ENCODE measurements at regions not wholly inside any gene's neighbourhood (a gene's known extent, or its start where the extent isn't known, plus 50 kb on each side); places are given as distances from the start of the nearest gene placed in this dataset.

GRCh38 chr6:156110249-156110648, 654.6 kb upstream of the NOX3 start:
- Histone ChIP-seq H3K36me3 (ENCODE audit: control insufficient read depth, insufficient read depth, low read length) (no peaks in the 10 kb centered on the region), H3K4me3 (ENCODE audit: low read length) (no peak overlapping the region), H3K4me1 (ENCODE audit: control insufficient read depth, insufficient read depth, low read length) (no peaks in the 10 kb centered on the region), H3K9me3 (ENCODE audit: control insufficient read depth, low read depth, low read length) (no peaks in the 10 kb centered on the region), H3K27me3 (ENCODE audit: control insufficient read depth, insufficient read depth, low read length) (no peaks in the 10 kb centered on the region), H3K27ac (ENCODE audit: low read length) (no peak overlapping the region)
- 100% methylated on average over 1 of the region's 2 CpGs for WGBS (ENCODE audit: insufficient coverage, low lambda C conversion rate)
- DNase-seq: no peak

GRCh38 chr6:156109713-156110112, 654.1 kb upstream of the NOX3 start:
- no peak overlapping the region for H3K27ac ChIP-seq (ENCODE audit: low read length)
- DNase-seq: no peak
- no peaks in the 10 kb centered on the region for H3K4me1 ChIP-seq (ENCODE audit: control insufficient read depth, insufficient read depth, low read length)
- no CpG with 5 or more reads among the region's 1 CpG for WGBS (ENCODE audit: insufficient coverage, low lambda C conversion rate)
- no peaks in the 10 kb centered on the region for H3K9me3 ChIP-seq (ENCODE audit: control insufficient read depth, low read depth, low read length)
- no peaks in the 10 kb centered on the region for H3K36me3 ChIP-seq (ENCODE audit: control insufficient read depth, insufficient read depth, low read length)
- H3K27me3 ChIP-seq (ENCODE audit: control insufficient read depth, insufficient read depth, low read length): no peaks in the 10 kb centered on the region
- H3K4me3 ChIP-seq (ENCODE audit: low read length): no peak overlapping the region

DNA sequence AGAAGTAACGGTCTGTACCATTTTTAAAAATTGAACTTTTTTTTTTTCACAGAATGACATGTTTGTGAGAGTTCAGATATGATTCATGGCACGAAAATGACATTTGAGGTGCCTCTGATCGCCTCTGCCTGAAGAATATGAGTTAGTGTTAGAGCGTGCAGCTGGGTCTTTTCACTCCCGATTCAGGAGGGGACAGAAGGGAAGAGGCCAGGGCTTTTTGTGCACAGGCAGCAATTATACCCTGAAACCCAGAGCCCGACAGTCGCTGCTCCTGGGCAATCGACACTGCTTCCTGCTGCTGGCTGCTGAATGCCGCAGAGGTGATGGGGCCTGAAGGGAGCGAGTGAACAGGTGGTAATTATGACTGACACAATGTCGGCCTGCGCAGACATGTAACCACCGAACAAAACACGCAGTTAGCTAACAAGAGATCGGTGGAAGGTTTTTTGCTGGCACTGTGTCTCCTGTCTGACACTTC, 652.0 kb upstream of the NOX3 start:
- DNase-seq: no peak
- H3K4me1 ChIP-seq (ENCODE audit: control insufficient read depth, insufficient read depth, low read length): no peaks in the 10 kb centered on the region
- H3K27ac ChIP-seq (ENCODE audit: low read length): no peak overlapping the region
- H3K36me3 ChIP-seq (ENCODE audit: control insufficient read depth, insufficient read depth, low read length): no peaks in the 10 kb centered on the region
- H3K9me3 ChIP-seq (ENCODE audit: control insufficient read depth, low read depth, low read length): no peaks in the 10 kb centered on the region
- H3K4me3 ChIP-seq (ENCODE audit: low read length): no peak overlapping the region
- WGBS (ENCODE audit: insufficient coverage, low lambda C conversion rate): 100% methylated on average over 1 of the region's 15 CpGs
- no peaks in the 10 kb centered on the region for H3K27me3 ChIP-seq (ENCODE audit: control insufficient read depth, insufficient read depth, low read length)

GRCh38 chr6:156102129-156102528, 646.5 kb upstream of the NOX3 start:
- Histone ChIP-seq H3K9me3 (ENCODE audit: control insufficient read depth, low read depth, low read length) (no peaks in the 10 kb centered on the region), H3K36me3 (ENCODE audit: control insufficient read depth, insufficient read depth, low read length) (no peaks in the 10 kb centered on the region), H3K4me3 (ENCODE audit: low read length) (no peak overlapping the region), H3K4me1 (ENCODE audit: control insufficient read depth, insufficient read depth, low read length) (no peaks in the 10 kb centered on the region), H3K27me3 (ENCODE audit: control insufficient read depth, insufficient read depth, low read length) (no peaks in the 10 kb centered on the region), H3K27ac (ENCODE audit: low read length) (no peak overlapping the region)
- DNase-seq: no peak
- whole genome bisulfite sequencing (ENCODE audit: insufficient coverage, low lambda C conversion rate): no CpG with 5 or more reads among the region's 3 CpGs

DNA sequence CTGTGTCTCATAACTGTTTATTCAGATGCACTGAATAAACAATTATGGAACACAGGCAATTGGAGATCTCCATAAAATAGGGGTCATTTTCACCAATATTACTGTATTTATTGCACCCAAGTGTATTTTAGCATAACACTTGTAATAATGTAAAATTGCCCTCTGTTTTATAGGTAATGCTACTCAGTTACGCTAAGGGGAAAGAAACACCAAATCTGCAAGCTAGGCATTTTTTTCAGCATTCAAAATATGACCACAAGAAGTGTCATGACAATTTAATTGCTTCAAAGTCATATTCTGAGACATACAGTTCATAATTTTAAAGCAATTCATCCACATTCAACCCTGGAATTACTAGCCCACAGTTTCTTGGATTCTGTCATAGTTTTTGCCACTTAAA, 643.2 kb upstream of the NOX3 start:
- Histone ChIP-seq H3K4me1 (ENCODE audit: control insufficient read depth, insufficient read depth, low read length) (no peaks in the 10 kb centered on the region), H3K27ac (ENCODE audit: low read length) (no peak overlapping the region), H3K4me3 (ENCODE audit: low read length) (no peak overlapping the region), H3K36me3 (ENCODE audit: control insufficient read depth, insufficient read depth, low read length) (no peaks in the 10 kb centered on the region), H3K9me3 (ENCODE audit: control insufficient read depth, low read depth, low read length) (no peaks in the 10 kb centered on the region), H3K27me3 (ENCODE audit: control insufficient read depth, insufficient read depth, low read length) (no peaks in the 10 kb centered on the region)
- 100% methylated on average over 1 of the region's 1 CpG for WGBS (ENCODE audit: insufficient coverage, low lambda C conversion rate)
- DNase-seq: no peak

- DNase-seq: no peak
- H3K27me3 ChIP-seq (ENCODE audit: control insufficient read depth, insufficient read depth, low read length): no peaks in the 10 kb centered on the region
- H3K27ac ChIP-seq (ENCODE audit: low read length): no peak overlapping the region
These were observed 631.8 kb upstream of the NOX3 start for GRCh38 chr6:156087487-156087886.

GRCh38 chr6:156082012-156082411, 626.4 kb upstream of the NOX3 start:
- 80% methylated on average over 1 of the region's 3 CpGs for WGBS (ENCODE audit: insufficient coverage, low lambda C conversion rate)
- no peak overlapping the region for H3K27ac ChIP-seq (ENCODE audit: low read length)
- DNase-seq: no peak
- no peaks in the 10 kb centered on the region for H3K27me3 ChIP-seq (ENCODE audit: control insufficient read depth, insufficient read depth, low read length)
- H3K9me3 ChIP-seq (ENCODE audit: control insufficient read depth, low read depth, low read length): no peaks in the 10 kb centered on the region
- no peaks in the 10 kb centered on the region for H3K4me1 ChIP-seq (ENCODE audit: control insufficient read depth, insufficient read depth, low read length)
- H3K36me3 ChIP-seq (ENCODE audit: control insufficient read depth, insufficient read depth, low read length): no peaks in the 10 kb centered on the region
- H3K4me3 ChIP-seq (ENCODE audit: low read length): no peak overlapping the region

More at GRCh38 chr6:156087487-156087886, 631.8 kb upstream of the NOX3 start:
- Histone ChIP-seq H3K36me3 (ENCODE audit: control insufficient read depth, insufficient read depth, low read length) (no peaks in the 10 kb centered on the region), H3K9me3 (ENCODE audit: control insufficient read depth, low read depth, low read length) (peaks cover 8% of the 10 kb centered on the region), H3K4me3 (ENCODE audit: low read length) (no peak overlapping the region), H3K4me1 (ENCODE audit: control insufficient read depth, insufficient read depth, low read length) (no peaks in the 10 kb centered on the region)

GRCh38 chr6:156080371-156080770, 624.7 kb upstream of the NOX3 start:
- no peaks in the 10 kb centered on the region for H3K36me3 ChIP-seq (ENCODE audit: control insufficient read depth, insufficient read depth, low read length)
- 100% methylated on average over 1 of the region's 1 CpG for WGBS (ENCODE audit: insufficient coverage, low lambda C conversion rate)
- H3K4me1 ChIP-seq (ENCODE audit: control insufficient read depth, insufficient read depth, low read length): no peaks in the 10 kb centered on the region
- H3K9me3 ChIP-seq (ENCODE audit: control insufficient read depth, low read depth, low read length): no peaks in the 10 kb centered on the region
- H3K27me3 ChIP-seq (ENCODE audit: control insufficient read depth, insufficient read depth, low read length): no peaks in the 10 kb centered on the region
- no peak overlapping the region for H3K27ac ChIP-seq (ENCODE audit: low read length)
- no peak overlapping the region for H3K4me3 ChIP-seq (ENCODE audit: low read length)
- DNase-seq: no peak

GRCh38 chr6:156068881-156069280, 613.2 kb upstream of the NOX3 start:
- 58% methylated on average over 2 of the region's 4 CpGs for WGBS (ENCODE audit: insufficient coverage, low lambda C conversion rate)
- Histone ChIP-seq H3K36me3 (ENCODE audit: control insufficient read depth, insufficient read depth, low read length) (no peaks in the 10 kb centered on the region), H3K4me3 (ENCODE audit: low read length) (no peak overlapping the region), H3K9me3 (ENCODE audit: control insufficient read depth, low read depth, low read length) (no peaks in the 10 kb centered on the region), H3K4me1 (ENCODE audit: control insufficient read depth, insufficient read depth, low read length) (no peaks in the 10 kb centered on the region), H3K27ac (ENCODE audit: low read length) (no peak overlapping the region), H3K27me3 (ENCODE audit: control insufficient read depth, insufficient read depth, low read length) (no peaks in the 10 kb centered on the region)
- no peak for DNase-seq

DNA sequence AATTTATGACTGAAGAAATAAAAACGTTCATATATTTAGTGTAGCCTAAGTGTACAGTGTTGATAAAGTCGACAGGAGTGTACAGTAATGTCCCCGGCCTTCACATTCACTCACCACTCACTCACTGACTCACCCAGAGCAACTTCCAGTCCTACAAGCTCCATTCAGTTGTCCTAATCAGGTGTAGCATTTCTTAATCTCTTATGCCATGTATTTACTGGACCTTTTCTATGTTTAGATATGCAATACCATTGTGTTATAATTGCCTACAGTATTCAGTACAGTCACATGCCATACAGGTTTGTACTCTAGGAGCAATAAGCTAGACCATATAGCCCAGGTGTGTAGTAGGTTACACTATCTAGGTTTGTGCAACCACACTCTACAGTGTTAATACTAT, 610.2 kb upstream of the NOX3 start:
- peak; percentile 9 to 14 for DNase-seq

DNA sequence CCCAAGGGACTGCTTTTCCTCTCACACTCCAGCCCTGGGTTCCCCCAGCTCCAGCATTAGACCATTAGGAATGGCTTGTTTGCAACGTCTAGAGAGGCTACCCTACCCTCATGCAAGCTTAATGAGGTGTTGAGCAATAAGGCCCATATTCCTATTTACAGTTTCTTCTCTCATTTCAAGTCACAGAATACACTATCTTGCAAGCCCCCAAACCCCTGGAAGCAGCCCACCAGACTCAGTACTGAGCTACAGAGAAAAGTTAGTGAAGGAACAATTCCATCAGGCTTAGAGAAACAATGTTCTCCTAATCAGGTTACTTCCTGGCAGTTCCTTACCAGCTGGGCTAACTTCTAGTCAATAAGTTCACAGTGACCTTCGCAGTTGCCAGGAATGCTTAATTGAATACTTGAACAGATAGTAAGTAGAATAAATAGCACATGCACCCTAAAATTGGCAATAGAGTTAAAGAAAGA, 606.5 kb upstream of the NOX3 start:
- Histone ChIP-seq H3K27me3 (ENCODE audit: control insufficient read depth, insufficient read depth, low read length) (no peaks in the 10 kb centered on the region), H3K4me1 (ENCODE audit: control insufficient read depth, insufficient read depth, low read length) (no peaks in the 10 kb centered on the region), H3K36me3 (ENCODE audit: control insufficient read depth, insufficient read depth, low read length) (no peaks in the 10 kb centered on the region), H3K4me3 (ENCODE audit: low read length) (no peak overlapping the region), H3K27ac (ENCODE audit: low read length) (no peak overlapping the region), H3K9me3 (ENCODE audit: control insufficient read depth, low read depth, low read length) (no peaks in the 10 kb centered on the region)
- DNase-seq: no peak
- 100% methylated on average over 1 of the region's 2 CpGs for WGBS (ENCODE audit: insufficient coverage, low lambda C conversion rate)

More for the DNA sequence above, 610.2 kb upstream of the NOX3 start:
- no peak overlapping the region for H3K4me3 ChIP-seq (ENCODE audit: low read length)
- H3K27ac ChIP-seq (ENCODE audit: low read length): peak overlapping the region; percentile 43
- WGBS (ENCODE audit: insufficient coverage, low lambda C conversion rate): no CpG with 5 or more reads among the region's 3 CpGs
- no peaks in the 10 kb centered on the region for H3K9me3 ChIP-seq (ENCODE audit: control insufficient read depth, low read depth, low read length)
- H3K36me3 ChIP-seq (ENCODE audit: control insufficient read depth, insufficient read depth, low read length): no peaks in the 10 kb centered on the region
- no peaks in the 10 kb centered on the region for H3K4me1 ChIP-seq (ENCODE audit: control insufficient read depth, insufficient read depth, low read length)
- H3K27me3 ChIP-seq (ENCODE audit: control insufficient read depth, insufficient read depth, low read length): no peaks in the 10 kb centered on the region

Data from large intestine (tissue), 3 donors.